H1 (cell line): ENCODE measurements at regions not wholly inside any gene's neighbourhood (a gene's known extent, or its start where the extent isn't known, plus 50 kb on each side); places are given as distances from the start of the nearest gene placed in this dataset.

ENCODE experiments used
- CTCF ChIA-PET: fragments of 300-600 bp; sonication (Branson Sonifier 250); formaldehyde crosslinking; loops from one replicate; lab custom pipeline; 2021; ENCODE audit not compliant: partially characterized antibody; lab: Charles Lee
- POLR2A ChIA-PET: fragments of 300-600 bp; sonication (Branson Sonifier 250); formaldehyde crosslinking; loops from one replicate; lab custom pipeline; 2021; ENCODE audit warnings: inconsistent platforms; ENCODE audit not compliant: partially characterized antibody; lab: Charles Lee
- DNase-seq, 2 experiments: peaks; one replicate each; pipeline versions ENCODE4 v3.0.0 to v3.0.0-alpha.2; 2010 to 2022; ENCODE audit warnings: low spot score in 2 of 2, low read depth in 1 of 2, mixed read lengths in 1 of 2
- FAIRE-seq: peaks from 2 replicates; lab custom pipeline; 2011; peaks lifted over from hg19 to GRCh38; lab: Jason Lieb, UNC
- H2AFZ ChIP-seq: 2 replicates; pipeline ENCODE4 v1.8.1; 2012; ENCODE audit warnings: low read length, inconsistent platforms
- H2AK5ac ChIP-seq: 2 replicates; pipeline ENCODE4 v1.6.1; 2013; ENCODE audit warnings: low read depth, low read length
- H2BK120ac ChIP-seq: replicated peaks from 2 replicates; pipeline ENCODE3; 2013; ENCODE audit warnings: low read depth, low read length, inconsistent platforms
- H2BK12ac ChIP-seq: 2 replicates; pipeline ENCODE4 v1.6.1; 2013; ENCODE audit warnings: low read depth, low read length
- H2BK15ac ChIP-seq: 2 replicates; pipeline ENCODE4 v1.6.1; 2013; ENCODE audit warnings: low read length
- H2BK20ac ChIP-seq: 2 replicates; pipeline ENCODE4 v1.6.1; 2013; ENCODE audit warnings: low read length
- H2BK5ac ChIP-seq: 2 replicates; pipeline ENCODE4 v1.6.1; 2013; ENCODE audit warnings: low read depth, low read length
- H3K14ac ChIP-seq: 2 replicates; pipeline ENCODE4 v1.6.1; 2013; ENCODE audit warnings: inconsistent platforms; ENCODE audit not compliant: insufficient read length
- H3K18ac ChIP-seq: 2 replicates; pipeline ENCODE4 v1.6.1; 2013; ENCODE audit warnings: low read length; ENCODE audit errors: extremely low read depth
- H3K23ac ChIP-seq: 2 replicates; pipeline ENCODE4 v1.6.1; 2013; ENCODE audit warnings: inconsistent platforms; ENCODE audit not compliant: insufficient read length
- H3K23me2 ChIP-seq: 2 replicates; pipeline ENCODE4 v1.6.1; 2013; ENCODE audit warnings: low read depth, low read length
- H3K27ac ChIP-seq: 2 replicates; pipeline ENCODE4 v1.6.1; 2011; ENCODE audit warnings: low read depth, low read length, inconsistent platforms
- H3K27me3 ChIP-seq, 4 experiments: replicated peaks in 1 of 4; 1 replicate in 1 of 4; 2 replicates in 3 of 4; pipeline versions ENCODE4 v1.6.1 to v1.8.1; 2011 to 2013; ENCODE audit warnings: low read length in 3 of 4, mild to moderate bottlenecking in 3 of 4, inconsistent platforms in 2 of 4, mixed read lengths in 2 of 4, moderate library complexity in 1 of 4; ENCODE audit not compliant: control insufficient read depth in 3 of 4, insufficient read depth in 3 of 4; ENCODE audit errors: extremely low read depth in 1 of 4
- H3K36me3 ChIP-seq, 4 experiments: 2 replicates each; pipeline versions ENCODE4 v1.6.1 to v1.8.1; 2011 to 2013; ENCODE audit warnings: mild to moderate bottlenecking in 4 of 4, low read length in 3 of 4, moderate library complexity in 2 of 4, control low read depth in 1 of 4, inconsistent platforms in 1 of 4; ENCODE audit not compliant: insufficient read depth in 4 of 4, control insufficient read depth in 2 of 4
- H3K4ac ChIP-seq: replicated peaks from 2 replicates; pipeline ENCODE3; 2013; ENCODE audit warnings: low read length, low read depth, mixed read lengths, inconsistent platforms; ENCODE audit not compliant: insufficient read length
- H3K4me1 ChIP-seq, 4 experiments: replicated peaks in 1 of 4; 1 replicate in 1 of 4; 2 replicates in 3 of 4; pipeline versions ENCODE4 v1.6.1 to v1.8.1; 2011 to 2013; ENCODE audit warnings: low read length in 3 of 4, inconsistent platforms in 2 of 4, mixed read lengths in 1 of 4; ENCODE audit not compliant: insufficient read depth in 4 of 4, control insufficient read depth in 3 of 4
- H3K4me2 ChIP-seq, 2 experiments: 2 replicates each; pipeline versions ENCODE4 v1.6.1 to v1.8.1; 2011 to 2013; ENCODE audit warnings: low read depth in 2 of 2, low read length in 2 of 2, control low read depth in 1 of 2, inconsistent platforms in 1 of 2, mild to moderate bottlenecking in 1 of 2; ENCODE audit not compliant: insufficient read depth in 1 of 2
- H3K4me3 ChIP-seq, 4 experiments: fragments of 200-600, 300-600 bp in 1 of 4; sonication (generic), shearing (Covaris generic), sonication (Bioruptor Twin) in 1 of 4; 2 replicates each; pipeline versions ENCODE4 v1.5.1 to v1.8.1; 2011 to 2016; ENCODE audit warnings: low read length in 4 of 4, low read depth in 3 of 4, control low read depth in 2 of 4, inconsistent platforms in 2 of 4, mild to moderate bottlenecking in 2 of 4, mixed read lengths in 1 of 4, moderate library complexity in 1 of 4; ENCODE audit not compliant: insufficient read depth in 2 of 4; ENCODE audit errors: extremely low read depth in 1 of 4
- H3K56ac ChIP-seq: replicated peaks from 2 replicates; pipeline ENCODE3; 2013; ENCODE audit warnings: low read depth, mild to moderate bottlenecking, mixed read lengths, low read length, inconsistent platforms; ENCODE audit not compliant: insufficient read length
- H3K79me1 ChIP-seq: 2 replicates; pipeline ENCODE4 v1.6.1; 2013; ENCODE audit warnings: low read depth, low read length, control low read depth
- H3K79me2 ChIP-seq, 2 experiments: 2 replicates each; pipeline versions ENCODE4 v1.6.1 to v1.8.1; 2012 to 2013; ENCODE audit warnings: low read length in 2 of 2, mild to moderate bottlenecking in 2 of 2, inconsistent platforms in 1 of 2; ENCODE audit not compliant: insufficient read depth in 2 of 2, control insufficient read depth in 1 of 2
- H3K9ac ChIP-seq, 4 experiments: replicated peaks in 1 of 4; 1 replicate in 1 of 4; 2 replicates in 3 of 4; pipeline versions ENCODE4 v1.6.1 to v1.8.1; 2011 to 2013; ENCODE audit warnings: low read depth in 3 of 4, low read length in 3 of 4, control low read depth in 2 of 4, mild to moderate bottlenecking in 2 of 4, moderate library complexity in 2 of 4, inconsistent platforms in 1 of 4; ENCODE audit errors: extremely low read depth in 1 of 4
- H3K9me3 ChIP-seq, 2 experiments: 2 replicates each; pipeline versions ENCODE4 v1.6.1 to v1.8.1; 2012 to 2013; ENCODE audit warnings: mild to moderate bottlenecking in 2 of 2, moderate library complexity in 2 of 2, control low read depth in 1 of 2, inconsistent platforms in 1 of 2, low read depth in 1 of 2, low read length in 1 of 2, mixed read lengths in 1 of 2; ENCODE audit not compliant: insufficient read depth in 2 of 2
- H4K20me1 ChIP-seq, 2 experiments: replicated peaks in 1 of 2; 2 replicates each; pipeline versions ENCODE3 to v1.8.1; 2011 to 2013; ENCODE audit warnings: inconsistent platforms in 2 of 2, low read length in 2 of 2, mild to moderate bottlenecking in 1 of 2; ENCODE audit not compliant: insufficient read depth in 2 of 2, control insufficient read depth in 1 of 2
- H4K5ac ChIP-seq: 2 replicates; pipeline ENCODE4 v1.6.1; 2013; ENCODE audit warnings: low read length, low read depth, mixed read lengths, inconsistent platforms; ENCODE audit not compliant: insufficient read length
- H4K8ac ChIP-seq: 2 replicates; pipeline ENCODE4 v1.8.0; 2013; ENCODE audit warnings: mild to moderate bottlenecking, moderate library complexity, low read length, inconsistent platforms; ENCODE audit not compliant: insufficient read depth; ENCODE audit errors: extremely low read depth
- H4K91ac ChIP-seq: replicated peaks from 2 replicates; pipeline ENCODE3; 2013; ENCODE audit warnings: low read length, mixed read lengths, inconsistent platforms; ENCODE audit not compliant: insufficient read length
- CBX8 ChIP-seq: fragments of 300-800, 300-1000 bp; sonication (generic); IDR thresholded peaks from 2 replicates; pipeline ENCODE4 v1.7.1; 2016; ENCODE audit warnings: low read depth, low read length, borderline replicate concordance
- JUND ChIP-seq: IDR thresholded peaks from 2 replicates; pipeline ENCODE4 v1.6.1; 2011; ENCODE audit warnings: mild to moderate bottlenecking, improper control_type of control experiment, low read length
- KDM4A ChIP-seq: IDR thresholded peaks from one replicate; pipeline ENCODE4 v1.7.1; 2012; ENCODE audit warnings: low read depth, mild to moderate bottlenecking, moderate library complexity, low read length, inconsistent platforms; ENCODE audit not compliant: severe bottlenecking
- PHF8 ChIP-seq: fragments of 200-600 bp; sonication (generic); conservative IDR thresholded peaks from 2 replicates; pipeline ENCODE4 v1.7.1; 2012; ENCODE audit warnings: low read depth, mild to moderate bottlenecking, inconsistent platforms, low read length, moderate library complexity
- RFX5 ChIP-seq: IDR thresholded peaks from 2 replicates; pipeline ENCODE4 v1.6.1; 2011; ENCODE audit warnings: low read depth, low read length, improper control_type of control experiment, borderline replicate concordance
- SIN3A ChIP-seq, 2 experiments: IDR thresholded peaks in 1 of 2; conservative IDR thresholded peaks in 1 of 2; 2 replicates each; pipeline ENCODE4 v1.6.1; 2011 to 2012; ENCODE audit warnings: low read length in 2 of 2, improper control_type of control experiment in 1 of 2, low read depth in 1 of 2, mild to moderate bottlenecking in 1 of 2
- TCF12 ChIP-seq: IDR thresholded peaks from 2 replicates; pipeline ENCODE4 v1.6.1; 2011; ENCODE audit warnings: low read depth, mild to moderate bottlenecking, low read length
- YY1 ChIP-seq: IDR thresholded peaks from 2 replicates; pipeline ENCODE4 v1.6.1; 2011; ENCODE audit warnings: low read depth, mild to moderate bottlenecking, low read length
- WGBS, 2 experiments: shearing (Covaris generic) in 1 of 2; methylation state at CpG; one replicate each; pipeline versions ENCODE4 v1.1.6 to v1.1.7; 2013 to 2015; ENCODE audit warnings: low lambda C conversion rate in 2 of 2, mixed read lengths in 2 of 2, inconsistent platforms in 1 of 2, low coverage in 1 of 2, missing lambda C conversion rate in 1 of 2; ENCODE audit not compliant: insufficient replicate concordance in 2 of 2, insufficient coverage in 1 of 2, insufficient read length in 1 of 2; ENCODE audit errors: extremely low coverage in 1 of 2, missing lambda C conversion rate in 1 of 2; 5-methylcytosine and 5-hydroxymethylcytosine counted together
- TF ChIP-seq, protein P1 (sequence below): IDR thresholded peaks from 2 replicates; pipeline ENCODE4 v1.6.1; 2012; ENCODE audit warnings: low read length, inconsistent platforms
- TF ChIP-seq, protein P2 (sequence below), 3 experiments: IDR thresholded peaks; 1 replicate in 2 of 3; 2 replicates in 1 of 3; pipeline versions ENCODE4 v1.5.1 to v1.6.1; 2011; ENCODE audit warnings: low read length in 3 of 3, mild to moderate bottlenecking in 3 of 3, inconsistent platforms in 2 of 3, low read depth in 1 of 3, moderate library complexity in 1 of 3; ENCODE audit not compliant: insufficient read depth in 1 of 3; ENCODE audit errors: control extremely low read depth in 1 of 3

DNA sequence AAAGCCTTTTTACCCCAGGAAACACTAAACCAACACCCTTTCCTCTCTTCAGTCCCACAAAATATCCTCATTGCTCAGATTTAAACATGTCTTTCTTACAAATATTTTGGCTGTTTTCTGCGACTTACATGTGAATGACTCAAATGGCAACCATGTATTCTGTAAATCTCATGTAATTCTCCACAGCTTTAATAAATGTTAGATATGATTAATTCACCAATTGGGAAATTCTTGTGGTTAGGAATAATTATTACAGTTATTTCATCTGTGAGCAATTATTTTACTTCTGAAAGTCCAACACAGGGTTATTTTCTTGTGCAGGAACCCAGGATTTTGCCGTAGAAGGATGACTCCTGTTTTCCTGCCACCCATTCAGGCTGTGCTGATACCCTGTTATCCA, 431.5 kb downstream of the LMO4 start:
- ChIA-PET POLR2A (interaction anchor here (0.6 kb wide), 1 partner anchor 1672 kb away, joined by 3 read pairs; no protein-coding TSS in a partner anchor), CTCF (no interaction called here)
- no peak for DNase-seq
- TF ChIP-seq KDM4A (no peak), RFX5 (no peak), JUND (no peak), PHF8 (no peak), TCF12 (no peak), CBX8 (no peak), SIN3A (conservative IDR thresholded peaks at IDR 0.05 in 1 of 2, IDR thresholded peaks at IDR 0.05 in 1 of 2; ENCODE audit: low read depth in 1 of 2, low read length in 2 of 2) (no peak), YY1 (no peak)
- TF ChIP-seq, protein P1, sequence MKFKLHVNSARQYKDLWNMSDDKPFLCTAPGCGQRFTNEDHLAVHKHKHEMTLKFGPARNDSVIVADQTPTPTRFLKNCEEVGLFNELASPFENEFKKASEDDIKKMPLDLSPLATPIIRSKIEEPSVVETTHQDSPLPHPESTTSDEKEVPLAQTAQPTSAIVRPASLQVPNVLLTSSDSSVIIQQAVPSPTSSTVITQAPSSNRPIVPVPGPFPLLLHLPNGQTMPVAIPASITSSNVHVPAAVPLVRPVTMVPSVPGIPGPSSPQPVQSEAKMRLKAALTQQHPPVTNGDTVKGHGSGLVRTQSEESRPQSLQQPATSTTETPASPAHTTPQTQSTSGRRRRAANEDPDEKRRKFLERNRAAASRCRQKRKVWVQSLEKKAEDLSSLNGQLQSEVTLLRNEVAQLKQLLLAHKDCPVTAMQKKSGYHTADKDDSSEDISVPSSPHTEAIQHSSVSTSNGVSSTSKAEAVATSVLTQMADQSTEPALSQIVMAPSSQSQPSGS = no peak
- TF ChIP-seq, protein P2, sequence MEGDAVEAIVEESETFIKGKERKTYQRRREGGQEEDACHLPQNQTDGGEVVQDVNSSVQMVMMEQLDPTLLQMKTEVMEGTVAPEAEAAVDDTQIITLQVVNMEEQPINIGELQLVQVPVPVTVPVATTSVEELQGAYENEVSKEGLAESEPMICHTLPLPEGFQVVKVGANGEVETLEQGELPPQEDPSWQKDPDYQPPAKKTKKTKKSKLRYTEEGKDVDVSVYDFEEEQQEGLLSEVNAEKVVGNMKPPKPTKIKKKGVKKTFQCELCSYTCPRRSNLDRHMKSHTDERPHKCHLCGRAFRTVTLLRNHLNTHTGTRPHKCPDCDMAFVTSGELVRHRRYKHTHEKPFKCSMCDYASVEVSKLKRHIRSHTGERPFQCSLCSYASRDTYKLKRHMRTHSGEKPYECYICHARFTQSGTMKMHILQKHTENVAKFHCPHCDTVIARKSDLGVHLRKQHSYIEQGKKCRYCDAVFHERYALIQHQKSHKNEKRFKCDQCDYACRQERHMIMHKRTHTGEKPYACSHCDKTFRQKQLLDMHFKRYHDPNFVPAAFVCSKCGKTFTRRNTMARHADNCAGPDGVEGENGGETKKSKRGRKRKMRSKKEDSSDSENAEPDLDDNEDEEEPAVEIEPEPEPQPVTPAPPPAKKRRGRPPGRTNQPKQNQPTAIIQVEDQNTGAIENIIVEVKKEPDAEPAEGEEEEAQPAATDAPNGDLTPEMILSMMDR (IDR thresholded peaks at IDR 0.05; ENCODE audit: control extremely low read depth in 1 of 3, insufficient read depth in 1 of 3, low read depth in 1 of 3, low read length in 3 of 3) = no peak

More for the DNA sequence above, 431.5 kb downstream of the LMO4 start:
- no peaks in the 10 kb centered on the region for H3K4me1 ChIP-seq
- no peak overlapping the region for H3K4me2 ChIP-seq
- no peak overlapping the region for H3K14ac ChIP-seq
- no peak for FAIRE-seq
- H3K9me3 ChIP-seq = no peaks in the 10 kb centered on the region
- H4K91ac ChIP-seq = no peak overlapping the region
- H2BK15ac ChIP-seq = no peak overlapping the region
- no peak overlapping the region for H2BK12ac ChIP-seq
- H2BK20ac ChIP-seq = no peak overlapping the region
- WGBS, 2 experiments = 86% methylated on average over 2 of the region's 2 CpGs; no CpG with 5 or more reads in 1 of the 2 experiments
- H3K18ac ChIP-seq = no peak overlapping the region
- H3K4ac ChIP-seq = no peak overlapping the region
- no peak overlapping the region for H3K56ac ChIP-seq
- H3K23me2 ChIP-seq = no peaks in the 10 kb centered on the region
- H2AFZ ChIP-seq = no peak overlapping the region
- H3K27ac ChIP-seq = no peak overlapping the region
- no peak overlapping the region for H4K8ac ChIP-seq
- no peak overlapping the region for H4K5ac ChIP-seq
- no peak overlapping the region for H2BK120ac ChIP-seq
- no peak overlapping the region for H3K4me3 ChIP-seq
- no peak overlapping the region for H2AK5ac ChIP-seq
- no peaks in the 10 kb centered on the region for H3K36me3 ChIP-seq
- H3K23ac ChIP-seq = no peak overlapping the region
- H3K9ac ChIP-seq = no peak overlapping the region
- H3K27me3 ChIP-seq = no peaks in the 10 kb centered on the region; a peak in 1 of 7 replicates
- H3K79me2 ChIP-seq = no peaks in the 10 kb centered on the region
- H4K20me1 ChIP-seq = no peaks in the 10 kb centered on the region
- H3K79me1 ChIP-seq = no peaks in the 10 kb centered on the region
- H2BK5ac ChIP-seq = no peak overlapping the region
